ENCODE measurements at regions not wholly inside any gene's neighbourhood (a gene's known extent, or its start where the extent isn't known, plus 50 kb on each side); places are given as distances from the start of the nearest gene placed in this dataset.

GRCh38 chr20:58098571-58098970 is 129.9 kb downstream of the ANKRD60 start:
- no peak for DNase-seq (ENCODE audit: low read depth, low spot score)
- H3K9me1 ChIP-seq (ENCODE audit: control insufficient read depth, extremely low read depth, insufficient read depth, low read length) = peaks cover 3% of the 10 kb centered on the region
- H3K4me2 ChIP-seq (ENCODE audit: control insufficient read depth, extremely low read depth, insufficient read depth, low read depth, low read length) = no peak overlapping the region
- no peak overlapping the region for H2AFZ ChIP-seq (ENCODE audit: control insufficient read depth, low read length)
- H3K9ac ChIP-seq (ENCODE audit: control insufficient read depth, extremely low read depth, insufficient read depth, low read length) = no peak overlapping the region
- no peaks in the 10 kb centered on the region for H3K79me2 ChIP-seq (ENCODE audit: control insufficient read depth, insufficient read depth, low read length)
- no peaks in the 10 kb centered on the region for H4K20me1 ChIP-seq (ENCODE audit: control insufficient read depth, extremely low read depth, insufficient read depth, low read length)
- no peak overlapping the region for H3K4me3 ChIP-seq (ENCODE audit: control insufficient read depth in 2 of 3, extremely low read depth in 1 of 3, insufficient read depth in 2 of 3, low read depth in 1 of 3, low read length in 3 of 3)
- no peak overlapping the region for H3K27ac ChIP-seq (ENCODE audit: control insufficient read depth, insufficient read depth, low read length)
- FAIRE-seq = no peak
- H3K9me3 ChIP-seq (ENCODE audit: control insufficient read depth, low read depth, low read length) = no peaks in the 10 kb centered on the region
- dilution Hi-C loops (cut with MboI; ENCODE audit: extremely low pct_ligation_motif_present, low sequenced_read_pairs) = no loop called here
- TF ChIP-seq EZH2 (IDR thresholded peaks at IDR 0.05; ENCODE audit: low read length) = no peak
- no peak for TF ChIP-seq CTCF (optimal IDR thresholded peaks at IDR 0.05 in 1 of 3, IDR thresholded peaks at IDR 0.05 in 1 of 3, conservative IDR thresholded peaks at IDR 0.05 in 1 of 3; ENCODE audit: extremely low read depth in 1 of 3, insufficient read depth in 2 of 3, low read length in 3 of 3)
- peaks cover 20% of the 10 kb centered on the region for H3K4me1 ChIP-seq (ENCODE audit: control insufficient read depth, extremely low read depth, insufficient read depth, low read length)
- H3K27me3 ChIP-seq (ENCODE audit: control insufficient read depth, extremely low read depth, insufficient read depth, low read length) = peaks cover 41% of the 10 kb centered on the region
- H3K36me3 ChIP-seq (ENCODE audit: control insufficient read depth in 2 of 2, extremely low read depth in 1 of 2, insufficient read depth in 2 of 2, low read length in 2 of 2) = no peaks in the 10 kb centered on the region

GRCh38 chr20:58097943-58098342 is 130.5 kb downstream of the ANKRD60 start:
- H3K4me3 ChIP-seq (ENCODE audit: control insufficient read depth in 2 of 3, extremely low read depth in 1 of 3, insufficient read depth in 2 of 3, low read depth in 1 of 3, low read length in 3 of 3) = no peak overlapping the region
- no peak for DNase-seq (ENCODE audit: low read depth, low spot score)
- H3K9me1 ChIP-seq (ENCODE audit: control insufficient read depth, extremely low read depth, insufficient read depth, low read length) = no peaks in the 10 kb centered on the region
- peaks cover 14% of the 10 kb centered on the region for H3K4me1 ChIP-seq (ENCODE audit: control insufficient read depth, extremely low read depth, insufficient read depth, low read length)
- H3K36me3 ChIP-seq (ENCODE audit: control insufficient read depth in 2 of 2, extremely low read depth in 1 of 2, insufficient read depth in 2 of 2, low read length in 2 of 2) = no peaks in the 10 kb centered on the region
- dilution Hi-C loops (cut with MboI; ENCODE audit: extremely low pct_ligation_motif_present, low sequenced_read_pairs) = no loop called here
- TF ChIP-seq CTCF (optimal IDR thresholded peaks at IDR 0.05 in 1 of 3, IDR thresholded peaks at IDR 0.05 in 1 of 3, conservative IDR thresholded peaks at IDR 0.05 in 1 of 3; ENCODE audit: extremely low read depth in 1 of 3, insufficient read depth in 2 of 3, low read length in 3 of 3) (no peak), EZH2 (IDR thresholded peaks at IDR 0.05; ENCODE audit: low read length) (no peak)
- no peaks in the 10 kb centered on the region for H3K9me3 ChIP-seq (ENCODE audit: control insufficient read depth, low read depth, low read length)
- no peak overlapping the region for H3K9ac ChIP-seq (ENCODE audit: control insufficient read depth, extremely low read depth, insufficient read depth, low read length)
- no peaks in the 10 kb centered on the region for H3K79me2 ChIP-seq (ENCODE audit: control insufficient read depth, insufficient read depth, low read length)
- no peak overlapping the region for H3K27ac ChIP-seq (ENCODE audit: control insufficient read depth, insufficient read depth, low read length)
- peaks cover 41% of the 10 kb centered on the region for H3K27me3 ChIP-seq (ENCODE audit: control insufficient read depth, extremely low read depth, insufficient read depth, low read length)
- FAIRE-seq = no peak
- H3K4me2 ChIP-seq (ENCODE audit: control insufficient read depth, extremely low read depth, insufficient read depth, low read depth, low read length) = no peak overlapping the region
- H4K20me1 ChIP-seq (ENCODE audit: control insufficient read depth, extremely low read depth, insufficient read depth, low read length) = no peaks in the 10 kb centered on the region
- H2AFZ ChIP-seq (ENCODE audit: control insufficient read depth, low read length) = no peak overlapping the region
